Osteoblast (primary cell): ENCODE measurements at regions not wholly inside any gene's neighbourhood (a gene's known extent, or its start where the extent isn't known, plus 50 kb on each side); places are given as distances from the start of the nearest gene placed in this dataset.
"Not testable (repeated sequence)": the region's sequence is repeated elsewhere in the genome, so short reads cannot be mapped to it uniquely, and the experiment has no call there.

Experiments used
- DNase-seq: peaks from one replicate; pipeline ENCODE4 v3.0.0; 2011; ENCODE audit warnings: low spot score, mixed read lengths; ENCODE audit not compliant: insufficient read length; ENCODE audit errors: missing footprints
- H2AFZ ChIP-seq: 2 replicates; pipeline ENCODE4 v1.6.0; 2011; ENCODE audit warnings: mild to moderate bottlenecking, low read length
- H3K27ac ChIP-seq: 2 replicates; pipeline ENCODE4 v1.5.1; 2011; ENCODE audit warnings: mild to moderate bottlenecking, low read depth, low read length, moderate library complexity
- H3K27me3 ChIP-seq: 2 replicates; pipeline ENCODE4 v1.6.0; 2012; ENCODE audit warnings: mild to moderate bottlenecking, control low read depth, inconsistent platforms, low read length, moderate library complexity; ENCODE audit not compliant: insufficient read depth
- H3K36me3 ChIP-seq: 2 replicates; pipeline ENCODE4 v1.5.1; 2011; ENCODE audit warnings: mild to moderate bottlenecking, low read length, control low read depth, moderate library complexity; ENCODE audit not compliant: insufficient read depth
- H3K4me1 ChIP-seq: 2 replicates; pipeline ENCODE4 v1.5.1; 2011; ENCODE audit warnings: mild to moderate bottlenecking, low read length, control low read depth, moderate library complexity; ENCODE audit not compliant: insufficient read depth
- H3K4me2 ChIP-seq: 2 replicates; pipeline ENCODE4 v1.6.0; 2011; ENCODE audit warnings: mild to moderate bottlenecking, low read length; ENCODE audit not compliant: insufficient read depth
- H3K4me3 ChIP-seq: fragments of 200-600 bp; sonication (generic); 3 replicates; pipeline ENCODE4 v1.5.1; 2012; ENCODE audit warnings: mild to moderate bottlenecking, low read length, inconsistent platforms; ENCODE audit not compliant: insufficient read depth
- H3K79me2 ChIP-seq: 2 replicates; pipeline ENCODE4 v1.6.0; 2012; ENCODE audit warnings: mild to moderate bottlenecking, low read length, control low read depth, inconsistent platforms; ENCODE audit not compliant: insufficient read depth
- H3K9me3 ChIP-seq: 2 replicates; pipeline ENCODE4 v1.5.1; 2011; ENCODE audit warnings: low read depth, low read length, control low read depth
- H4K20me1 ChIP-seq: 2 replicates; pipeline ENCODE4 v1.6.0; 2012; ENCODE audit warnings: mild to moderate bottlenecking, low read length, control low read depth; ENCODE audit not compliant: insufficient read depth
- TF ChIP-seq, protein P1 (sequence below): IDR thresholded peaks from 2 replicates; pipeline ENCODE4 v1.5.1; 2011; ENCODE audit warnings: mild to moderate bottlenecking, low read depth, low read length, moderate library complexity; ENCODE audit errors: extremely low read depth

- Histone ChIP-seq H4K20me1 (no peaks in the 10 kb centered on the region), H3K27me3 (peaks cover 30% of the 10 kb centered on the region), H3K4me1 (no peaks in the 10 kb centered on the region), H3K4me2 (no peak overlapping the region), H3K27ac (no peak overlapping the region), H3K4me3 (no peak overlapping the region), H3K9me3 (no peaks in the 10 kb centered on the region), H2AFZ (no peak overlapping the region), H3K79me2 (no peaks in the 10 kb centered on the region), H3K36me3 (no peaks in the 10 kb centered on the region)
- TF ChIP-seq, protein P1, sequence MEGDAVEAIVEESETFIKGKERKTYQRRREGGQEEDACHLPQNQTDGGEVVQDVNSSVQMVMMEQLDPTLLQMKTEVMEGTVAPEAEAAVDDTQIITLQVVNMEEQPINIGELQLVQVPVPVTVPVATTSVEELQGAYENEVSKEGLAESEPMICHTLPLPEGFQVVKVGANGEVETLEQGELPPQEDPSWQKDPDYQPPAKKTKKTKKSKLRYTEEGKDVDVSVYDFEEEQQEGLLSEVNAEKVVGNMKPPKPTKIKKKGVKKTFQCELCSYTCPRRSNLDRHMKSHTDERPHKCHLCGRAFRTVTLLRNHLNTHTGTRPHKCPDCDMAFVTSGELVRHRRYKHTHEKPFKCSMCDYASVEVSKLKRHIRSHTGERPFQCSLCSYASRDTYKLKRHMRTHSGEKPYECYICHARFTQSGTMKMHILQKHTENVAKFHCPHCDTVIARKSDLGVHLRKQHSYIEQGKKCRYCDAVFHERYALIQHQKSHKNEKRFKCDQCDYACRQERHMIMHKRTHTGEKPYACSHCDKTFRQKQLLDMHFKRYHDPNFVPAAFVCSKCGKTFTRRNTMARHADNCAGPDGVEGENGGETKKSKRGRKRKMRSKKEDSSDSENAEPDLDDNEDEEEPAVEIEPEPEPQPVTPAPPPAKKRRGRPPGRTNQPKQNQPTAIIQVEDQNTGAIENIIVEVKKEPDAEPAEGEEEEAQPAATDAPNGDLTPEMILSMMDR = no peak
- no peak for DNase-seq
Measured at GRCh38 chr17:27952366-27952765, 59.2 kb upstream of the LYRM9 start.

DNA sequence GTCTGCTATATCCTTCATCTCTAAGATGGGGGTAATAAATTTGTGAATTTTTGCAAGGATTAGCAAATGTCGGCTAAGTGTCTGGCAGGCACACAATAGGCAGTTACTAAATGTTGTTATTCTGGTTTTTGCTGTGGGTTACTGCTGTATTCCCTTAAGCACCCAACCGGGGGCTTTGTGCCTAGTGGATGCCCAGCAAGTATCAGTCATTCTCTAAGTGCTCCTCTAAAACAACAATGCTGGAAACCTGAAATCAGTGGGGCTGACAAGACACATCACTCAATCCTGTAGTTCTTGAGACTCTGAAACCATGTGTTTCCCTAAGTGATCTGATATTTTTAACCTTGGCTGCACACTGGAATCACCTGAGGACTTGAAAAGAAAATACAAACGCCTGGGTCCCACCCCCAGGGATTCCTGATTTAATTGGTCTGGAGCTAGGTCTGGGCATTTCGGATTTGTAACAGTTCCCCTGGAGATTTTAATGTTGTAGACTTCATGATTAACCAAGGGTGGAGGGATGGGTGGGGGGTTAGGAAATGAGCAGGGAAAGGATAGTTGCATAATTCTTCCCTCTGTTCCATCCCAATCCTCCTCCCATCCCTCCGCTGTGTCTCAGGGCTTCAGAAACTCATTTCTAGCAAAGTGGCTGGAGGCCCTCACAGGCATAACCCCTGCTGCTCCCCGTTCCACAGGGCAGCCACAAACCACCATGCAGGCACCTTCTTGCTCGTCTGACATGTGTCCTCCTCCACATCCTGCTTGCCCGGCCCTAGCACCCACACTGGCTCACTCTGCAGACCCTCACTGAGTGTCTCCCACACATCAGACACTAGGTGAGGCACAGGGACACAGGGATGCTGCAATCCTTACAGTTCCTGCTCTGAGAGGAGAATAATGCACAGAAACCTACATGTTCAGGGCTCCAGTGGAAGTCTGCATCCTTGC lies 61.7 kb upstream of the LYRM9 start:
- no peak for DNase-seq
- H3K27me3 ChIP-seq = peaks cover 32% of the 10 kb centered on the region
- H3K4me1 ChIP-seq = no peaks in the 10 kb centered on the region
- no peak overlapping the region for H3K4me2 ChIP-seq
- H2AFZ ChIP-seq = no peak overlapping the region
- no peak overlapping the region for H3K27ac ChIP-seq
- TF ChIP-seq, protein P1 = no peak
- no peak overlapping the region for H3K4me3 ChIP-seq
- no peaks in the 10 kb centered on the region for H3K9me3 ChIP-seq
- H3K36me3 ChIP-seq = no peaks in the 10 kb centered on the region
- no peaks in the 10 kb centered on the region for H4K20me1 ChIP-seq
- no peaks in the 10 kb centered on the region for H3K79me2 ChIP-seq

DNA sequence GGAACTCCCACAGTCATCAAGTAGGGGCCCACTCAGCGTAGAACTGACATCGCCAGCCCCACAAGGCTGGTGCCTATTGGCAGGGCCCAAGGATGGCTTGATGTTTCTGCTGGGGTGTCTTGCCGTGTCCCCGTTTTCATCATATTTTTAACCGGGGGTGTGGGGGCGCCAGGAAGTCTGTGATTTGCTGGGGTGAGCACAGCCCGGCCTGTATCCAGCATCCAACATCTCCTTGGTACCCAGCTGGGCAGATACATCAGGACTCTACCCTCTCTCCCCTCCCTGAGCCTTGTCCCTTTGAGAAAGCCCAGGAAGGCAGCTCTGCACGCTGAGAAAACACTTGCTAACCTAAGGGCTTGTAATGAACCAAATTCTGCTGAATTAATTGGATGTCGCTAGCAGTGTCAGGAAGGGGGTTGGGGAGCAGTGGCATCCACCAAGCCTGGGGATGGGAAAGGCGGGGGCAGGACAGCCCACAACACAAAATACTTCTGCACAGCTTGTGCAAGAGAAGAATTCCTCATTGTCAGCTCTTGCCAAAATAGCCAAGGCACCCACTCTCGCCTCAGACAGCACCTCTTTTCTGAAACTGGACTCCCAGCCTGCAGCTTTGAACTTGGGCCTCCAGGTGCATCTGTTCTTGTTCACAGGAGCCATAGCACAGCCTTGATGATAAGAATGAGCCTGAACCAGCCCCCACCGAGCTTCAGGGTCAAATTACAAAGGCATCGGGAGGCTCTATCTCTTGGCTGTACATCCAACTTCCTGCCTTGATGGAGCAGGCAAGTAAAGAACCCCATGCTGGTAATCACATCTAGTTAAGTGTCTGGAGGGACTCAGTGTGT lies 63.7 kb upstream of the LYRM9 start:
- no peaks in the 10 kb centered on the region for H3K4me1 ChIP-seq
- no peaks in the 10 kb centered on the region for H3K36me3 ChIP-seq
- TF ChIP-seq, protein P1 = no peak
- H3K27ac ChIP-seq = no peak overlapping the region
- DNase-seq = no peak
- H3K4me2 ChIP-seq = no peak overlapping the region
- H4K20me1 ChIP-seq = no peaks in the 10 kb centered on the region
- no peaks in the 10 kb centered on the region for H3K79me2 ChIP-seq
- peaks cover 22% of the 10 kb centered on the region for H3K27me3 ChIP-seq
- no peak overlapping the region for H3K4me3 ChIP-seq
- H3K9me3 ChIP-seq = no peaks in the 10 kb centered on the region
- H2AFZ ChIP-seq = no peak overlapping the region

- H3K9me3 ChIP-seq, H3K4me1 ChIP-seq, H3K27ac ChIP-seq, H3K36me3 ChIP-seq, H3K79me2 ChIP-seq, H3K4me2 ChIP-seq, H3K4me3 ChIP-seq, H2AFZ ChIP-seq, DNase-seq, H4K20me1 ChIP-seq: not testable (repeated sequence)
- peaks cover 22% of the 10 kb centered on the region for H3K27me3 ChIP-seq
Measured at GRCh38 chr17:27957446-27957793, 64.3 kb upstream of the LYRM9 start.
